Head of caudate nucleus (tissue), 42 donors: ENCODE measurements at regions not wholly inside any gene's neighbourhood (a gene's known extent, or its start where the extent isn't known, plus 50 kb on each side); places are given as distances from the start of the nearest gene placed in this dataset.
"Not testable (repeated sequence)": the region's sequence is repeated elsewhere in the genome, so short reads cannot be mapped to it uniquely, and the experiment has no call there.

ENCODE experiments used
- DNase-seq, 42 donors: peaks; one replicate each; pipeline versions ENCODE4 v3.0.0 to v3.0.0-alpha.2; 2020 to 2021; ENCODE audit warnings: mixed read lengths in 7 of 42
- intact Hi-C: fragments of 100-400 bp; cut with DNase I; formaldehyde crosslinking; loops from one replicate; pipeline ENCODE4 v1.15.0; 2022

DNA sequence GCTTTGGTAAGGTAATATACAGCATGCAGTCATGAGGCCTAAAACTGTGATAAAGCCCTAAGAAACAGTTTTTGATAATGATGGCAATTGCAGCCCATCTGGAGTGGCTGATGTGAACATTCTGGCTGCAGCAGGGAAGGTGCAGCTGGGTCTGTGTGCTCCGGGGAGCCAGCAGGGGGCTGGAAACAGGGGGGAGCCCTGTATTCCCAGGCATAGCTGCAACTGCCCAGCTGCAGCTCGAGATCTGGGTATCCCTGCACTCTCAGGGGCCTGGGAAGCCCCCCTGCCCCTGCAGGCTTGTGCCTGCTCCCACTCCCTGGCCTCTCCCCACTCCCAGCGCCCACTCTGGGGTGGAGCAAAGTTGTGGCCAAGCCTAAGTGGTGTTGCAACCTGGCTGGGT, 95.6 kb downstream of the RRAGB start:
- intact Hi-C loops: no loop called here
- DNase-seq: no peak

DNA sequence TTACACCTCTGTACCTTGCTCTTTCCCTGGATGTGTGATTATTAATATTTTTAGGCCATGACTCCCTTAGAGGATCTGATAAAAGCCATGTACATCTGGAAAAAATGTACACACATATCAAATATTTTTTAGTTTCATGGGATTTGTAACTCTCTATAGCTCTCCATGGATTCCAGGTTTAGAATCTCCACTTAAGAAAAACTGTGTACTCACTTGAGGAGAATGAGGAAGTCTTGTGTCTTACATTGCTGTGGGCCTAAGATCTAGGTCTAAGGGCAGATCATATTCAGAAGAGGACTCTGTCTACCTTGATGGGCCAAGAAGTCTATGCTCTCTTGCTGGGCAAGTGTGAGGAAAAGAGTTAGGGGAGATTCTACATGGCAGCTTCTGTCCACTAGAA, 98.0 kb downstream of the RRAGB start:
- intact Hi-C loops: no loop called here

DNA sequence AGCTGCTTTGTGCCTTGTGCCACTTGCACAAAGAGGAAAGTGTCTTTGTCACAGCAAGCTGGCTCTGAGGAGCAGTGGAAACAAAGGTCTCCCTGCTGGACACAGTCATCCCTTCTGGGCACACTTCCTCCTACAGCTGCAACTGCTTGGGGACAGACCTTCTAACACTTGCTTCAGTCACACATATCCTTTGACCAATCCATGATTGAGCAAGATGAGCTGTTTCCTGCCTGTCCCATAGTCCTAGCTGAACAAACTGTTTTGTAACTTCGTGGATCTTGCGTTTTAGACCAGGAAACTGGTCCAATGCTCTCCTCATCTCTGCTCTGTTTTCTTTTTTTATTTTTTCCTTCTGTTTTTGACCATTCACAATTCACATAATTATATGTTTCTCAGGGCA, 98.5 kb downstream of the RRAGB start:
- DNase-seq: no peak
- intact Hi-C loops: no loop called here

More for the DNA sequence above, 98.0 kb downstream of the RRAGB start:
- no peak for DNase-seq

DNA sequence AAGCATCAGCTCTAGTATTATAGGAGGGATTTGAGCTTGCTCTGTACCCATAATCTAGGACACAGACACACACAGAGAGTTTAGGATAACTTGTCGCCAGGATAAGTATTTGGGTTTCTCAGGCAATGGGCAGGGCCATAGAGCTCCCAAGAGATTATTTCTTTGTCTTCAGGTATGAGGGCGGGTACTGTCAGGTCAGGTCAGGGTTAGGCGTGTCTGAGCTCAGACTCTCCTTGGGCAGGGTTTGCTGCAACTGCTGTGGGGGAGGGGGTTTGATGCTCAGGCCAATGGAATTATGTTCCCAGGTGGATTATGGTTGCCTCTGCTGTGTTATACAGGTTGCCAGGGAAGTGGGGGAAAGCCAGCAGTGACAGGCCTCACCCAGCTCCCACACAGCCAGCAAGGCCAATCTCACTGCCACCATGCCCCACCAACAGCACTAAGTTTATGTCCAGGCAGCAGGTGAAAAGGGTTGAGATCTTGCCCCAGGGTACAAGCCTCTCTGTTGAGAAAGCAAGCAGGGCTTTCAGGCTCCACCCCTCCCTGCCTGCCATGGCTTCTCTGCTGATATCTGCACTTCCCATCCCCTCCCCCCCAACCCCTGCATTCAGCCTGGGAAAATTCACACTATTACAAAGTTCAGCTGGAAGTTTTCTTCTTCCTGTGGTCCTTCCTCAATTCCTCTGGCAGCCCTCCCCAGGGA, 101.3 kb downstream of the RRAGB start:
- intact Hi-C loops: no loop called here
- no peak for DNase-seq

DNA sequence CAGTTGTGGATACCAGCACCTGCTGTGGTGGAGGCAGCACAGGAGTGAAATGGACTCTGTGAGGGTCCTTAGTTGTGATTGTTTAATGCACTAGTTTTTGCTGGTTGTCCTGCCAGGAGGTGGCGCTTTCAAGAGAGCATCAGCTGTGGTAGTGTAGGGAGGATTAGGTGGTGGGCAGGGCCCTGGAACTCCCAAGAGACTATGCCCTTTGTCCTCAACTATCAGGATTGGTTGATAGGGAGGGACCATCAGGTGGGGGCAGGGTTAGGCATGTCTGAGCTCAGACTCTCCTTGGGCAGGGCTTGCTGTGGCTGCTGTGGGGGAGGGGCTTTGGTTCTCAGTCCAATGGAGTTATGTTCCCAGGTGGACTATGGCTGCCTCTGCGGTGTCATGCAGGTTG, 121.9 kb downstream of the RRAGB start:
- DNase-seq: peak in 1 of 42 donors; percentile 0
- intact Hi-C loops: no loop called here

DNA sequence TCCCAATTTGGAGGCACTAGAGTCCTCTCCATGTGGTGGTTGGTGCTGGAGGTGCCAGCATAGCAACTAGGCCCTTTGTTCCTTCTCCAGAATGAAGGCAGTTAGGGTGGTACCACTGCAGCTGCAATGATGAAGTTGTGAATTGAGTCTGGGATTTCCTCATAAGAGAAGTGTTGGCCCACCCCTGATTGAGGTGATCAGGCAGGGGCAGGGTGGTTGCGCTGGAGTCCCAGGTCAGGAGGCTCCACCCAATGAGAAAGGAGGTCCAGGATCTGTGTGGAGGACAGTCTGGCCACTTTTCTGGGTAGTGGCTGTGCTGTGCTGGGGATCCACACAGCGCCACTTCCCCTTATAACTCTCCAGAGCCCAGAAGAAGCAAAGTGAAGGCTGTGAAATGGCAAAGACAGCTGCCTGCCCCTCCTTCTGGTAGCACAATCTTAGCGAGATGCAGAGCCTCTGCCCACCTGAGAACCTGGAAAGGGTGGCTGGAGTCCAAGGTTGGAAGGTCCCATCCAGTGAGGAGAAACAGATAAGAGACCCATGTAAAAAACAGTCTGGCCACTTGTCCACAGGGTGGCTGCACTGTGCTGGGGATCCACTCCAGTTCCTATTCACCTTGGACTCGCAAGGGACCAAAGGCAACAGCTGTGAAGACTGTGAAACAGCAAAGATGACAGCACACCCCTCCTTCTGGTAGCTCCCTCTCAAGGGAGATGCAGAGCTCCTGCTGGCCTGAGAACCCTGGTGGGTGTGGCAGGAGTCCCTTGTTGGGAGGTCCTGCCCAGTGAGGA, 124.6 kb downstream of the RRAGB start:
- intact Hi-C loops: no loop called here
- DNase-seq: no peak

DNA sequence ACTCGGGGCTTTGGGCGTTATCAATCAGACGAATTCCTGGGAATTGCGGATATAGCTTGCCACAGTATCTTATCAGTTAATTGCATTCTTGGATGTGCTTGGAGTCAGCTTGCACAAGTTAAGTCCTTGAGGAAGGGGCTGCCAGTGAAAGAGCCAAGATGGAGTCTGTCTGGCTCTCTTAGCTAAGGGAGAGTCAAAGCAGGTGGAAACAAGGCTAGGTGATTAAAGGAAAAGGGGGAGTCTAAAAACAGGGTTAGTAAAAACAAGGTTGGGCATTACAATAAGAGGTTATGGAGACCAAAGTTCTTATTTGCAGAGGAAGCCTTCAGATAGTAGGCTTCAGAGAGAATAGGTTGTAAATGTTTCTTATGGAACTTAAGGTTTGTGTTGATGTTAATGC, 149.2 kb downstream of the RRAGB start:
- DNase-seq, intact Hi-C loops: not testable (repeated sequence)

DNA sequence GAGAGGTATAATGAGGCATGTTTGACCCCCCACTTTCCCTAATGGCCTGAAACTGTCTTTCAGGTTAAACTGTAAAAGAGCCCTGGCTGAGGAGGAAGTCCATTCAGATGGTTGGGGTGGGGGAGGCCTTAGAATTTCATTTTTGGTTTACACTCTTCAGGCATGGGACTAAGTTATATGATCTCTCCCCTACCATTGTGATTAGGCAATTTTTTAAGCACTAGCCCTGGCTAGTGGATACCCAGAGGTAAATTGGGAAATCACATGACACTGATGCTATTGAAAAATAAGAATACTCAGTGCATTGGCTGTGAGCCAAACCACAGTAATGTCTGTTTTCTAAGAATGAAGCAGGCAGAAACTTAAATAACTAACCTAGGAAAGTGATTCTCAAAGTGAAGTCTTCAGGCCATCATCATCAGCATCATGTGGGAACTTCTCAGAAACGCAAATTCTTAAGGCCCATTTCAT, 149.7 kb downstream of the RRAGB start:
- DNase-seq: no peak
- intact Hi-C loops: no loop called here

DNA sequence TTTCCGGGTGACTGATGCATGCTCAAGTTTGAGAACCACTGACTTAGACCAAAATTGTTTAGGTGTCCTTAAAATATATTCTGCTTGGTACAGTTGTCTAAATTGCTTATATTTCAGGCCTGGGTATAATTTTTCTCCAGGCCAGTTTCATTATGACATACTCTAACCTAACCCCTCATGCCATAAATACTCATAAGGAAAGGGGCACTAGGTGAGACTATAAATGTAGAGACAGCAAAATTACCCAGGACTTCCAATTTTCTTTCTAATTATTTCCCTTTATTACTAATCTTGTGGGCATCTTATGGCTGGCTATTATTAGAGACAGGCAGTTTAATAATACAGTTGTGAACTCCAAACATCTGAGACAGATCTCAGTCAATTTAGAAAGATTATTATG, 150.2 kb downstream of the RRAGB start:
- intact Hi-C loops: no loop called here
- DNase-seq: no peak

DNA sequence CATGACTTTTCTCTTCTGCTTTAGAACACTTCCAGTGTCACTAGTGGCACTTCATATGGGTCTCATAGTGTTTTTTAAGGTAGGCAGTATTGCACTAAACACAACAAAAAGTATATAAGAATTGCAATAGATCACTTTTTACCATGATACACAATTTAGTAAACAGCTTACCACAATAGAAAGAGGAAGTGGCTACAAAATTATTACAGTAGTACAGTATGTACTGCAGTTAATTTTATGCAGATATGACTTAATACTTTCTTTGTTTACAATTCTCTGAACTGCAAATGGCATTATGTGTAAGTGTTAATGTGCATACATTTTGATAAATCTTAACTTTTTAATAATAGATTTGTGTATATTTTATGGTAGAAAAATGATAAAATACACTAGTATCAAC, 157.3 kb downstream of the RRAGB start:
- intact Hi-C loops: no loop called here

DNA sequence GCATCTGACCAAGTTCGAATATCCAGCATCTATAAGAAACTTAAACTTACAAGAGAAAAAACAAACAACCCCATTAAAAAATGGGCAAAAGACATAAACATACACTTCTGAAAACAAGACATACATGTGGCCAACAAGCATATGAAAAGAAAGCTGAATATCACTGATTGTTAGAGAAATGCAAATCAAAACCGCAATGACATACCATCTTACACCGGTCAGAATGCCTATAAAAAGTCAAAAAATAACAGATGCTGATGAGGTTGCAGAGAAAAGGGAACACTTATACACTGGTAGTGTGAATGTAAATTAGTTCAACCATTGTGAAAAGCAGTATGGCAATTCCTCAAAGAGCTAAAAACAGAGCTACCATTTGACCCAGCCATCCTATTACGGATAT, 166.0 kb downstream of the RRAGB start:
- intact Hi-C loops, DNase-seq: not testable (repeated sequence)

More for the DNA sequence above, 157.3 kb downstream of the RRAGB start:
- no peak for DNase-seq

DNA sequence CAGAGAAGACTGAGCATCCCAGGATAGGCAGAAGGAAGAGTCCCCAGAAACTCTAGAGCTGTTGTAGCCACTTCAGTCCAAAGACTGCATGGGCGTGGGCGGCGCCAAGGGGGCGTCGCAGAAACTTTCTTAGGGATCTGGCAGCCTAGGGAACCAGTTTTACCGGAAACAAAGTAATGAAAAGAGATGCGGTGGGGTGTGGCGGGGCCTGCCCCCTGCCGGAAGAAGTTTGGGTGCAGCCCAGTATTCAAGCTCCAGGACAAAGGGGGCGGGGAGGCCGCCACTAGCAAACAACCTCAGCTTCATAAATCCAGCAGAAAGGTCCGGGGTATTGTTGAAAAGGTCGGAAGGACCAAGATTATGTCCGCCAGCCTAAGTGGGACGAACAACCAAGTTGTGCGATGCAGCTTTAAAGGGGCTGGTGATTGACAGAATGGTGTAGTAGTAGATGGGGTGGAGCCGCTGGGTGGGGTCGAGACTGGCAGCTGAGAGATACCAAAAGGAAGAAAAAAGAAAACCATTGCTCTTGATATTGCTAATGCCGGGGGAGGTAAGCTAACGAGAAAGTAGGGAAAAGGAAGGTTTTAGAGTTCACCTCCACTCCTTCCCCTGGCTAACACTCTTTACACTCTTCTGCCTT, 190.5 kb downstream of the RRAGB start:
- peak in 33 of 42 donors; percentile 2 to 57 (median 23) for DNase-seq
- intact Hi-C loops: no loop called here

DNA sequence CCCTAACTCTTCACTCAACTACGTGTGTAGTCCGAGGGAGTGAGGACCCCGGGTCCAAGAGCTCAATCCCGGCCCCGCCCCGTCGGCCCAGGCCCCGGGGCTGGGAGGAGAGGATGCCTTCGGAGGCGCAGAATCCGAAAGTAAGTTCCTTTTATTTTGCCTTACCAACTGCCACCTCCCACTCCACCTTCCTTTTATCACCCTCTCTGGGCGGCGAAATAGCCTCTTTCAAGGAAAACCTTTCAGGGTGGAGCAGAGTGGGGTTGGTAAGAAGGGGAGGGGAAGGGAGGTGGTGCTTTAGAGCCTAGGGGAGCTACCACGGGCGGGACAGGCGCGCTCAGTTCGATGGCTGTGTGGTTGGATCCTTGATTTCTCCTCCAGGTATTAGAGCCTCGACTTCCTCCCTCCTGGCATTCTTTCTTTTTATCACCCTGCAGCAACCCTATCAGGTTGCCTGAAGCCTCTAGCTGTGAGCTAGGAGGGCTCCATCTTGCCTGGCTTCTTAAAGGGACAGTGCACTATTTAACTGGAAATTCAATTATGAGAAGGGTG, 191.2 kb downstream of the RRAGB start:
- peak in 30 of 42 donors; percentile 1 to 44 (median 13) for DNase-seq
- intact Hi-C loops: no loop called here

DNA sequence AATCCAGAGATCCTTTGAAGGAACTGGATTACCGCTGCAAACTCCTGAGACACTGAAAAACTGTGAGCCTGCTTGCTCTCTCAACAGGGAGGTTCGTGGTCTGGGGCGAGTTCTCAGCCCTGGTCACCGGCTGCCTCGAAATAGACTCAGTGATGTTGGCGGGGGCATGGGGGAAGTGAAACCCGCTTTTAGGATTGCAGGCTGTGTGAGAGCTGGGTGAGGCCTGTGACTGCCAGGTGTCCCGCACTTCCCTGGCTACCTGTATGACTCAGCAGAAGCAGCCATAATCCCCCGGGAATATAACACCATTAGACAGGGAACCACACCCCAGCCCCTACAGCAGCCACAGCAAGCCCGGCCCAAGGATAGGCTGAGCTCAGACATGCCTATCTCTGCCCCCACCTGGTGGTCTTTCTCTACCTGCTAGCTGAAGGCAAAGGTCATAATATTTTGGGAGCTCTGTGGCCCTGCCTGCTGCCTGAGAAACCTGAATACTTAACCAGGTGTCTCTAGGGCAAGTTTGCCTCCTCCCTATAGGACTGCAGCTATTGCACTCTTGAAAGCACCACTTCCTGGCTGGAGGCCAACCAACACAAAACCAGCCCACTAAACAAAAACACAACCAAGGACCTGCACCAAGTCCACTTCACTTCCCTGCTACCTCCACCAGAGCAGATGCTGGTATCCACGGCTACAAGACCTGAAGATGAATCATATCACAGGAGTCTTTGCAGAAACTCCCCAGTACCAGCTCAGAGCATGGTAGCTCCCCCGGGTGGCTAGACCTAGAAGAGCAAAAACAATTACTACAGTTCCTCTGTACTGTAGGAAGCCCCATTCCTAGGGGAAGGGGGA, 202.0 kb downstream of the RRAGB start:
- intact Hi-C loops: no loop called here
- peak in 1 of 42 donors; percentile 0 for DNase-seq

DNA sequence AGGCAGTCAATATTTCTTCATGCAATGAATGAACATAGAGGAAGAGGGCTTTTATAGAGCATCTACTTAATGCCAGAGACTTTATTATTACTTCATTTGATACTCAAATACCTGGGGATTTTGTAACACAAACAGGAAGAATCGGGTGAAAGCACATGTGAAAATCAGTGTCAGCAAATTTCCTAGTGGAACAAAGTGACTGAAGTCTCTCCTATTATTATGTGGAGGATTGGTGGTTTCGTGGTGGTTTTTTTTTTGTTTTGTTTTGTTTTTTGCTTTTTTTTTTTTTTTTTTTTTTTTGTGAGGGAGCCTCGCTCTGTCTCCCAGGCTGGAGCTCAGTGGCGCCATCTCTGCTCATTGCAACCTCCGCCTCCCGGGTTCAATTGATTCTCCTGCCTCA, 207.0 kb downstream of the RRAGB start:
- intact Hi-C loops: no loop called here

DNA sequence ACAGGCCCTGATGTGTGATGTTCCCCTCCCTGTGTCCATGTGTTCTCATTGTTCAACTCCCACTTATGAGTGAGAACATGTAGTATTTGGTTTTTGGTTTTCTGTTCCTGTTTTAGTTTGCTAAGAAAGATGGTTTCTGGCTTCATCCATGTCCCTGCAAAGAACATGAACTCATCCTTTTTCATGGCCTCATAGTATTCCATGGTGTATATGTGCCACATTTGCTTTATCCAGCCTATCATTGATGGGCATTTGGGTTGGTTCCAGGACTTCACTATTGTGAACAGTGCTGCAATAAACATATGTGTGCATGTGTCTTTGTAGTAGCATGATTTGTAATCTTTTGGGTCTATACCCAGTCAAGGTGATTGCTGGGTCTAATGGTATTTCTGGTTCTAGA, 211.0 kb downstream of the RRAGB start:
- DNase-seq, intact Hi-C loops: not testable (repeated sequence)

More for the DNA sequence above, 207.0 kb downstream of the RRAGB start:
- no peak for DNase-seq
